HG02970 (cell line): ENCODE measurements at regions not wholly inside any gene's neighbourhood (a gene's known extent, or its start where the extent isn't known, plus 50 kb on each side); places are given as distances from the start of the nearest gene placed in this dataset.
"Not testable (repeated sequence)": the region's sequence is repeated elsewhere in the genome, so short reads cannot be mapped to it uniquely, and the experiment has no call there.

Source experiments
- ATAC-seq: cut with Tn5 transposase; IDR thresholded peaks from one replicate; pipeline ENCODE4 v1.9.1; 2021; ENCODE audit warnings: mild to moderate bottlenecking, moderate library complexity, moderate number of reproducible peaks; ENCODE audit not compliant: unreplicated experiment, low FRiP score

DNA sequence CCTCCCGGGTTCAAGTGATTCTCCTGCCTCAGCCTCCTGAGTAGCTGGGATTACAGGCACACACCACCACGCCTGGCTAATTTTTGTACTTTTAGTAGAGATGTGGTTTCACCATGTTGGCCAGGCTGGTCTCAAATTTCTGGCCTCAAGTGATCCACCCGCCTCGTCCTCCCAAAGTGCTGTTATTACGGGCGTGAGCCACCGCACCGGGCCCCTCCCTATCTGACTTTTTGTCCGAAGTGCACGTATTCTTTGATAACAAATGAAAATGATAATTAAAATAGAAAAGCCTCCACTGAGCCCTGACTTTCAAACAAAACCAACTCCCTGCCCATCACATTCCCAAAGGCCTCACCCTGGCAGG, 278.6 kb downstream of the TTC6 start:
- not testable (repeated sequence) for ATAC-seq

- ATAC-seq = peak; percentile 95
Observed at GRCh38 chr14:37874429-37875109, 279.1 kb downstream of the TTC6 start.

DNA sequence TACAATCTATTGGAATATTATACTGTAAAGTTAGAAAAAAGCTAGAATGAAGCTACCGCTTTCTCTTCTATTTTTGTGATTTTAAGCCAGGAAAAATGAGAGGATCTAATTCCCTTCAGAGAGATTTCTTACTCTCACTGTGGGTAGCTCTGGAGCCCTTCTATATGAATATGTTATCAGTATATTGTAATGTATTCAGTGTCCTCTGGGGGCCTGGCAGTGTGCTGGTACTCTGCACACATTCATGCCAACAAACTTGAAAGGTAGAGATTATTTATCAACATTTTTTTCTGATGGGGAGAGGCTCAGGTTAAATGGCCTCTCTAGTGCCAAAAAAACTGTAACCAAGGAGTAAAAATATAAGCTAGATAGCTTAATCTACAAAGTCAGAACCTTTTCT, 292.8 kb downstream of the TTC6 start:
- ATAC-seq = no peak

DNA sequence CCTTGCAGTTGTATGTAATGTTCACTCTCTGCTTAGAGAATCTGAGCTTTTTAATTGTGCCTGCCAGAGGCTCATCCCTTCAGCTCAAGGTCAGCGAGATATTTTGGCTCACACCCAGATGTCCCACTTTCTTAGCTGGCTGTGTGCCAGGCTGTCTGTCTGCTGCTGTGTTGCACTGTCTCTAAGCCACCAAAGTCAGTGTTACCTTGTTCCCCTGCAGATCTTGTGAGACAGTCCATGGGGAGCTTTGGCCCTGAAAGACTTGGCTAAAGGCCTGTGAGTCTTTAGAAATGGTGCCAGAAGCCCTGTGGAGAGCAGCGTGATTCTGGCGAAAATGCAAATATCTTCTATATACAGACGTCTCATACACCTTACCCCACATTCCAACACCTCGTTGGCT, 293.7 kb downstream of the TTC6 start:
- ATAC-seq = no peak

- ATAC-seq = no peak
Observed at GRCh38 chr14:37890095-37890494, 294.7 kb downstream of the TTC6 start.

GRCh38 chr14:37891500-37891899, 296.1 kb downstream of the TTC6 start:
- ATAC-seq = not testable (repeated sequence)

DNA sequence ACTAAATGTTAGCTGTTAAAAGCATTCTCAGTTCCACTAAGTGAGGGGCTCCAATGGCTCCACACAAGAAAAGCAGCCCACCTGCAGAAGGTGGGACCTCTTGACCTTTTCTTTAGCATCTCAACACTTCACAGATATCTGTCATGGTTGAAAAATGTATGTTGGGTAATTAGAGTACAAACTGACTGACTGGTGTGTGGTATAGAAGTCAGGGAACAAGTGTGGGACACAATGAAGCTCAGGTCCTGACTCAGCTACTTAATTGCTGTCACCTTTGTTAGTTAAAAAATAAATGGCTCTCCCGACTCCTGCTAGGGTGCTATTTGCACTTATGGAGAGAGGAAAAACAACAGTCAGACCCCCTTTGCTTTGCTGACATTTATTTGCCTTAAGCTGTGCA, 299.0 kb downstream of the TTC6 start:
- ATAC-seq = no peak

DNA sequence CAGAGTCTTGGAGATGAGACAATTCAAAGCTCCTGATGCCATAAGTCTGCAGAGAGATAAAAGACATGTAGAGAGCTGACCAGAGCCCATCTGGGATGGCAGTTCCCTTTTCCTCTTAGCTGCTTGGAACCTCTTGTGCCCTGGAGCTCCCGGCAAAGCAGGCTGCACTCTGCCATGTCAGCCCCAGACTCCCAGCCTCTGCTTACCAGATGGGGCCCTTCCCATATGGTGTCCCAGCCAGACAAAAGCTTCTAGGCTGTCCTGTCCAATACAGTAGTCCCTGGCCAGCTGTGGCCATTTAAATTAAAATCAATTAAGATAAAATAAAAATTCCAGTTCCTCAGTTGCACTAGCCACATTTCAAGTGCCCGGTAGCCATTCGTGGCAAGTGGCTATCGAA, 303.9 kb downstream of the TTC6 start:
- no peak for ATAC-seq

DNA sequence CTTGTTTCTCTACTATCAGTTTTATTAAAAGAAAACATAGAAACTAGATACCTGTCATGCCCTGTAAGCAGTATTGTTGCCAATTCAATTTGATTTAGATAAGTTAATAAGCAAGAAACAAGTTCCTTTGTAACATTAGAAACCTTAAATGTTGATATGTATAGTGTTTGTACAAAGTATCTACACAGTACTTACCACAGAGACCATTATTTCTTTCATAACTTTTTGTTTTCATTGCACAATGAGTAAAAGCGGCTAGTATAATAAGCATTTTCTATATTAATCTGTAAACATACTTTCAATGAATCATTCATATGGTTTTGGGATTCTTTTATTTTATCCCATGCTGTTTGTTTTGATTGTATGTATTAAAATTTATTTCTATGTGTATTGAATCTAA, 305.1 kb downstream of the TTC6 start:
- no peak for ATAC-seq

- no peak for ATAC-seq
Observed at GRCh38 chr14:37901978-37902377, 305.7 kb upstream of the SSTR1 start.

GRCh38 chr14:37903343-37904191, 304.1 kb upstream of the SSTR1 start:
- ATAC-seq = no peak

DNA sequence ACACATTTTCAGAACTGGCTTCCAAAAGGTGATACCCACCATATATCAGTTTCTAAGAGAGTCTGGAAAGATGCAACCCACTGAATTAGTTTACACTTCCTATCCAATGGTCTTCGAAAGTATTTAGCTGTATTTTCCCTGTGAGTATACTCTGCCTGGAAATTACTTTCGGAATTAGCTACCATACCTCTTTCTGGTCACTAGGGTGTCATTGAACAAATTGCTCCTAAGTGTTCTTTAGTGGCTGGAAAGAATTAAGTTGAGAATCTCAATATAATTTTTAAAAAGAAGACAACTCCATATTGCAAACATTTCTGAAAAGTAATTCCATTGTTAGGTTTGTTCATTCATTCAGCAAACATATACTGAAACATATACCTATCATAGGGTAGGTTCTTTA, 283.1 kb upstream of the SSTR1 start:
- ATAC-seq = no peak

DNA sequence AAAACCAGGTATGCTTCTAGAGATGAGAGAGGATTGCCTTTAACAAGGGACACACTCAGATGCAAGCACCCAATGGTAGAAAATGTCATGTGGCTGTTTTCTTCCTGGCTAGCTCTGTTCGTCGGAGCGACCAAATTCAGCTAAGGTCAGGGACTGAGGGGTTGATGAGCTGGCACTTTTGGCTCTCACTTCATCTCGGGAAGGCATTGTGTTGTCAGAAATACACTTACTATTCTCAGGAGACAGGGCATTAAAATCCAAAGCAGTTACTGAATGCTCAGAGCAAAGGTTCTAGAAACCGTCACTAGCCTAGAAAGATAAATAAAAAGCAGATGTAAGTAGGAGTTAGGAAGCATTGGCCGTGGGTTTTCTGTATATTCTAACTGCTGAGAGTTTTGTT, 275.7 kb upstream of the SSTR1 start:
- ATAC-seq = no peak

- ATAC-seq = no peak
Observed at GRCh38 chr14:37932481-37932880, 275.2 kb upstream of the SSTR1 start.

DNA sequence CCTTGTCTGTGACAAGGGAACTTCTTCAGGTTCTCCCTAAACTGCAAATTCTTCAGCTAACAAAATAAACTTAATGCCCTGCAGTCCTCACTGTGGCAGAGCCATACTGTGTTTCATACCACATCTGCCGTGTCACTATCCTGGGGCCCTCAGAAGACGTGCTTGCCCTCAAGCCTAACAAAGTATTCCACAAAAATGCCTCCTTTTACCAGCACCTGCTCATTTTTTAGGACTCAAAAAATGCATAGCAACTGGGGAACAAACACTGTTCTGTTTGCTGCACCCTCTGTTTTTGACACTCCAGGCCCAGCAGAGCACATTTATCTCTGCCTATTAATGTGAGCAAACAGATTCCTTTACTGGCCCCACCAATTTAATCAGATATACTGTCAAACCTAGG, 270.7 kb upstream of the SSTR1 start:
- ATAC-seq = no peak

DNA sequence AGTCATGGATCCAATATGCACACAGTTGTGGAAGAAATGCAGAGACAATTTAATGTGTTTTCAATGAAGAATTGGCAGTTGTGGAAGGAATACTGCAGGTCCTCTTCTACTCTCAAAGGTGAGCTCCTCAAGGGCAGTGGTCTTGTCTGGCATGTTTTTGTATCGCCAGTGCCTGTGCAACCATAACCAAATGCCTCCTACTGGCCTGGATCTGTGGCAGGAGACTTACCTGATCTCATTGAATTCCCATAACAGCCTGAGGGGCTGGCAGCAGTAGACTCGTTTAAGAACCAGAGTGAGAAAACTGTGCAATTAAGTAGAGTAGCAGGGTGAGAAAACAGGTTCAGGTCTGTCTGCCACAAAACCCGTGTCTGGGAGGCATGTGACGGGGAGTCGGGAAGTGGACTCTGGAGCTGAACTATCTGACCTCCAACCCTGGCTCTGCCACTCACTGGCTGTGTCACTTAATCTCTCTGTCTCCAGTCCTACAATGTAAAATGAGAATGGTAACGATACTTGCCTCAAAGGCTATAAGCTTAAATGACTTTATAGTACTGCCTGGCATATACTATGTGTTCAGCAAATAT, 268.2 kb upstream of the SSTR1 start:
- no peak for ATAC-seq

- ATAC-seq = no peak
Observed at GRCh38 chr14:37945959-37946358, 261.7 kb upstream of the SSTR1 start.

DNA sequence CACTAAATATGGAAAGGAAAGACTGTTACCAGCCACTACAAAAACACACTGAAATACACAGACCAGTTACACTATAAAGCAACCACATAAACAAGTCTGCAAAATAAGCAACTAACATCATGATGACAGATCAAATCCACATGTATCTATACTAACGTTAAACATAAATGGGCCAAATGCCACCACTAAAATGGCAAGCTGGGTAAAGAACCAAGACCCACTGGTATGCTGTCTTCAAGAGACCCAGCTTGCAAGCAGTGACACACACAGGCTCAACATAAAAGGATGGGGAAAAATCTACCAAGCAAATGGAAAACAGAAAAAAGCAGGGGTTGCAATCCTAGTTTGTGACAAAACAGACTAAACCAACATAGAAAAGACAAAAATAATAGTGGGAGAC, 260.9 kb upstream of the SSTR1 start:
- ATAC-seq = no peak

DNA sequence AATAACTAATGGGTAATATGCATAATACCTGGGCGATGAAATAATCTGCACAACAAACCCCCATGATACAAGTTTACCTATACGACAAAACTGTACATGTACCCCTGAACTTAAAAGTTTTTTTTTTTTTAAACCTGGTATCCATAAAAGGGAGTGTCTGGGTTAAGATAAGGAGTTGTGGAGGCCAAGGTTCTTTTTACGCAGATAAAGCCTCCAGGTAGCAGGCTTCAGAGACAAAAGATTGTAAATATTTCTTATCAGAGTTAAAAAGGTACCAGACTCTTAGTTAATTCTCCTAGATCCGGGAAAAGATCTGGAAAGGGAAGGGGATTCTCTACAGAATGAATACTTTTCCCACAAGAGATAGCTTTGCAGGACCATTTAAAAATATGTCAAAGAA, 259.4 kb upstream of the SSTR1 start:
- no peak for ATAC-seq

DNA sequence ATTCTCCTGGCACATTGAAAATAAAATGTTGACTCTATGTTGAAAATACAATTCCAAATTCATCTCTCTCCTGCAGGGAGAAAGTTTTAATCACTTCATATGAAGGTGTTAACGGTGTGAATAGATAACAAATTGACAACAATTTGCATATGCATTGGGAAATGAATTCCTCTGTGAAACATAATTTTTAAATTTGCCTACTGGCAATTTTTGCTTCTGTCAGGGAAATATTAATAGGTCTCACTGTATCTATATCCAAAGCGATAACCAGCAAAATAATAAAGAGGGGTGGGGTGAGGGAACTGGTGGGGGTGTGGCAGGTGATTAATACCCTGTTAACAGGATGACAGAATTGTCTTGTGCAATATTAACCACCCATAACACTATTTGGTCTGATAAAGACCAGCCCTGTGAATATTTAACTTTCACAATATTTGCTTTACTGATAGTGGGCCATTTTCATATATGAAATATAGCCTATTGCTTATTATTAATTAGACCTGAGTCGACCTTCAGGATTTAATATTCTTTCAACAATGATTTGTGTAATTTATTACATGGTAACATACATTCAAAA, 239.0 kb upstream of the SSTR1 start:
- no peak for ATAC-seq

GRCh38 chr14:37969511-37969979, 238.2 kb upstream of the SSTR1 start:
- no peak for ATAC-seq
